ENCODE measurements at regions not wholly inside any gene's neighbourhood (a gene's known extent, or its start where the extent isn't known, plus 50 kb on each side); places are given as distances from the start of the nearest gene placed in this dataset.

DNA sequence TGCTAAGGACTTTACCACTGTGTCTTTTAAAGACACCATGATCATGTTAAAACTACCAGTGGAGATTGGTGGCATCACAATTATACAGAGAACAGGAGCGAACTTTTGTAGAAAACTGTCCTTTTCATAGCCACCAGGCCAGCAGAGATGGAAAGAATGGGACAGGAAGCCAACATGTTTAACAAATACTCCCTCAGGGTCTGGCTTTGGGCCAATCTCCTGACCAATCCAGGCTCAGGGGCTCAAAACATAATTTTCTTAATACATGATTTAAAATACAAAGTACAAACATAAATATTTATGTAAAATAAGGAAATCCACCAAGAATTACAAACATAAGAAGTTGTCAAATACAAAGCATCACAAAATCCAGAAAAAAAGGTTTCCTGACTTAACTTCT, 266.0 kb downstream of the VPS13C start:
- no TSS peak for BruUV-seq (replicated peaks)

More for the DNA sequence above, 266.0 kb downstream of the VPS13C start:
- Histone ChIP-seq H2AFZ (ENCODE audit: low read depth, low read length) (no peak overlapping the region), H3K27ac (ENCODE audit: insufficient read depth, low read depth, low read length) (no peak overlapping the region), H3K9me3 (replicated peaks; ENCODE audit: control insufficient read depth, insufficient read depth, low read length) (no peaks in the 10 kb centered on the region), H3K36me3 (ENCODE audit: control insufficient read depth in 2 of 2, extremely low read depth in 1 of 2, insufficient read depth in 2 of 2, low read length in 2 of 2) (no peaks in the 10 kb centered on the region), H3K4me1 (ENCODE audit: control insufficient read depth, extremely low read depth, insufficient read depth, low read length) (no peaks in the 10 kb centered on the region), H3K4me3 (replicated peaks in 1 of 3; ENCODE audit: insufficient read depth in 1 of 3, low read depth in 1 of 3, low read length in 3 of 3) (no peak overlapping the region), H4K20me1 (replicated peaks; ENCODE audit: control insufficient read depth, extremely low read depth, insufficient read depth, low read length) (no peaks in the 10 kb centered on the region), H3K9me1 (replicated peaks; ENCODE audit: control insufficient read depth, extremely low read depth, insufficient read depth, low read length) (no peaks in the 10 kb centered on the region), H3K27me3 (ENCODE audit: control insufficient read depth in 2 of 2, insufficient read depth in 2 of 2, low read length in 2 of 2) (no peaks in the 10 kb centered on the region), H3K9ac (replicated peaks; ENCODE audit: extremely low read depth, insufficient read depth, low read length) (no peak overlapping the region), H3K4me2 (ENCODE audit: insufficient read depth, low read length) (no peak overlapping the region), H3K79me2 (ENCODE audit: control insufficient read depth, insufficient read depth, low read length) (no peaks in the 10 kb centered on the region)
- FAIRE-seq (no peak), DNase-seq (ENCODE audit: low read depth, low spot score) (no peak)
- CTCF ChIA-PET = no interaction called here
- TF ChIP-seq GATA2 (IDR thresholded peaks at IDR 0.05; ENCODE audit: insufficient read depth, insufficient read length, low read depth, low read length) (no peak), FOS (IDR thresholded peaks at IDR 0.05; ENCODE audit: borderline replicate concordance, insufficient read depth, low read length) (no peak), EZH2 (IDR thresholded peaks at IDR 0.05; ENCODE audit: borderline replicate concordance, low read depth, low read length, severe bottlenecking) (no peak), POLR2AphosphoS5 (IDR thresholded peaks at IDR 0.05; ENCODE audit: insufficient read depth, low read depth, low read length) (no peak), MYC (IDR thresholded peaks at IDR 0.05; ENCODE audit: low read depth, low read length) (no peak), POLR2A (IDR thresholded peaks at IDR 0.05; ENCODE audit: low read depth, low read length) (no peak), JUN (IDR thresholded peaks at IDR 0.05; ENCODE audit: borderline replicate concordance, insufficient read depth, insufficient read length, low read depth) (no peak)
- TF ChIP-seq, protein P1, sequence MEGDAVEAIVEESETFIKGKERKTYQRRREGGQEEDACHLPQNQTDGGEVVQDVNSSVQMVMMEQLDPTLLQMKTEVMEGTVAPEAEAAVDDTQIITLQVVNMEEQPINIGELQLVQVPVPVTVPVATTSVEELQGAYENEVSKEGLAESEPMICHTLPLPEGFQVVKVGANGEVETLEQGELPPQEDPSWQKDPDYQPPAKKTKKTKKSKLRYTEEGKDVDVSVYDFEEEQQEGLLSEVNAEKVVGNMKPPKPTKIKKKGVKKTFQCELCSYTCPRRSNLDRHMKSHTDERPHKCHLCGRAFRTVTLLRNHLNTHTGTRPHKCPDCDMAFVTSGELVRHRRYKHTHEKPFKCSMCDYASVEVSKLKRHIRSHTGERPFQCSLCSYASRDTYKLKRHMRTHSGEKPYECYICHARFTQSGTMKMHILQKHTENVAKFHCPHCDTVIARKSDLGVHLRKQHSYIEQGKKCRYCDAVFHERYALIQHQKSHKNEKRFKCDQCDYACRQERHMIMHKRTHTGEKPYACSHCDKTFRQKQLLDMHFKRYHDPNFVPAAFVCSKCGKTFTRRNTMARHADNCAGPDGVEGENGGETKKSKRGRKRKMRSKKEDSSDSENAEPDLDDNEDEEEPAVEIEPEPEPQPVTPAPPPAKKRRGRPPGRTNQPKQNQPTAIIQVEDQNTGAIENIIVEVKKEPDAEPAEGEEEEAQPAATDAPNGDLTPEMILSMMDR (IDR thresholded peaks at IDR 0.05; ENCODE audit: extremely low read depth in 1 of 2, insufficient read depth in 1 of 2, low read depth in 1 of 2, low read length in 2 of 2) = no peak
- TF ChIP-seq, protein P2, sequence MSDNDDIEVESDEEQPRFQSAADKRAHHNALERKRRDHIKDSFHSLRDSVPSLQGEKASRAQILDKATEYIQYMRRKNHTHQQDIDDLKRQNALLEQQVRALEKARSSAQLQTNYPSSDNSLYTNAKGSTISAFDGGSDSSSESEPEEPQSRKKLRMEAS (IDR thresholded peaks at IDR 0.05; ENCODE audit: insufficient read depth, insufficient read length) = no peak
- intact Hi-C loops (cut with micrococcal nuclease) = no loop called here
- POLR2A ChIA-PET = no interaction called here
- dilution Hi-C loops (cut with MboI; ENCODE audit: extremely low pct_ligation_motif_present, low sequenced_read_pairs) = no loop called here
